ENCODE measurements at regions not wholly inside any gene's neighbourhood (a gene's known extent, or its start where the extent isn't known, plus 50 kb on each side); places are given as distances from the start of the nearest gene placed in this dataset.
"Not testable (repeated sequence)": the region's sequence is repeated elsewhere in the genome, so short reads cannot be mapped to it uniquely, and the experiment has no call there.

- intact Hi-C loops (cut with micrococcal nuclease) = no loop called here
These were observed 241.4 kb upstream of the IL12B start for GRCh38 chr5:159571501-159572244.

GRCh38 chr5:159576902-159577301 is 246.6 kb upstream of the IL12B start:
- intact Hi-C loops (cut with micrococcal nuclease) = no loop called here

DNA sequence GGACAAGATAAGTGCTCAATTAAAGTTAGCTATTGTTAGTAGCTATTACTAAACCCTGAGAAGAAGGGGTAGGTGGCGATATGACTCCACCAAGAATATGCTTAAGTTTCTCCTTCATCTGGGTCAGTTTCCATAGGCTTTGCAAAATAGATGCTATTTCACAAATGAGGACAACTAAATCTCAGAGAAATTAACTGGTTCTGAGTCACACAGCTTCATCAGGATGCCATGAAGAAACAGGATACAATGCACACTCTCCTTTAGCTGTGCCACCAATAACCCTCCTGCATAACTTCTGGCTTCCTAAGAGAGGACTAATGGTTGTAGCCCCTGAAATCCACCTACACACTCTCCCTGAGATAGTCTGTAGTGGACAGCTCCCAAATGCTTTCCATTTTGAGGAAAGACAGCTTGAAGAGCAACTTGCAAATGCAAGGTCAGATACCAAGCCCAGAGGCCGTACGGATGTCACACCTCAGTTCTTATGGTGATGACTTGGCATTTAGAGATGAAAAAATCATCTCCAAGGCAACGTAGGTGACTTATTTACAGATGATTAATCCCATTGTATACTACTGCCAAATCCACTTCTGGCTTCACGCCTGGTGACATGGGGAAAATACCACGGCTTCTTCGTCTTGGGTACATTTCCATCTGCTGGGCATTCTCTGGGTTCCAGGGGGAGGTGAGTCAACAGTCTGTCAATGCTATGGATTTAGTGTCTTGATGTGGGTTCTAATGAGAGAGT is 251.4 kb upstream of the IL12B start:
- intact Hi-C loops (cut with micrococcal nuclease) = no loop called here

GRCh38 chr5:159582756-159583541 is 252.7 kb upstream of the IL12B start:
- intact Hi-C loops (cut with micrococcal nuclease) = no loop called here

- intact Hi-C loops (cut with micrococcal nuclease) = no loop called here
These were observed 256.6 kb upstream of the IL12B start for GRCh38 chr5:159586921-159587320.

DNA sequence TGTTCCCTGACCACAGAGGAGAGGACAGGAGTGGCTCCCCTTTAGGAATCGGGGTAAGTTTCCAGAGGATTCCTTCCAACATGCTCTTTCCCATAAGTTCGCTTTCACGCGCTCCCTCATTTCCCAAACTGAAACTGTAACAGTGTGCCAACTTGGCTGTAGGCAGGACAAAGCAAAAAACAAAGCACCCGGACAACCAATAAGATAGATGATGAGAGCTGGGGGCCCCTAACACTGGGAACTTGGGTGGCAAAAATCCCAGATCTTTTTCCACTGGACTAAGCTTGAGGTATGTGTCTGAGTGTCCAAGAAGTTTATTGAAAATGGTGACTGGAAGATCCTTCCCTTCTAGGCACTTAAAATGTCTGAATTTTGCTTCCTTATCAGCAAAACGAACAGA is 258.7 kb upstream of the IL12B start:
- intact Hi-C loops (cut with micrococcal nuclease) = no loop called here

DNA sequence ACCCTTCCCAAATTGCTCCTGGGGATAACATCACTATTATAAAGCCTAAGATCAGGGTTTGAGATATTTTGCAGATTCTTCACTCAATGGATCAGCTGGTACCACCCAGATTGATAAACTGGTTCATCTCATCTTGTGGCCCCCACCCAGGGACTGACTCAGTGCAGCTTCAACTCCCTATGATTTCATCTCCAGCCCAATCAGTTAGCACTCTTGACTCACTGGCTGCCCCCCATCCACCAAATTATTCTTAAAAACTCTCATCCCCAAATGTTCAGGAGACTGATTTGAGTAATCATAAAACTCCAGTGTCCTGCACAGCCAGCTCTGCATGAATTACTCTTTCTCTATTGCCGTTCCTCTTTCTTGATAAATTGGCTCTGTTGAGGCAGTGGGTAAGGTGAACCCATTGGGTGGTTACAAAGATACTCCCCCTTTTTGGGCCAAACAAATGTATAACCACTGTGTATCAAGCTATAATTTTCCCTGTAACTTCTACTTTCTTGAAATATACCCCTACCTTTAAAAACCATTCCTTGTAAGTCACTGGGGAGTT is 263.3 kb upstream of the IL12B start:
- intact Hi-C loops (cut with micrococcal nuclease) = no loop called here

- intact Hi-C loops (cut with micrococcal nuclease) = not testable (repeated sequence)
These were observed 265.3 kb upstream of the IL12B start for GRCh38 chr5:159595561-159595960.

- intact Hi-C loops (cut with micrococcal nuclease) = no loop called here
These were observed 270.9 kb upstream of the IL12B start for GRCh38 chr5:159601216-159601615.

DNA sequence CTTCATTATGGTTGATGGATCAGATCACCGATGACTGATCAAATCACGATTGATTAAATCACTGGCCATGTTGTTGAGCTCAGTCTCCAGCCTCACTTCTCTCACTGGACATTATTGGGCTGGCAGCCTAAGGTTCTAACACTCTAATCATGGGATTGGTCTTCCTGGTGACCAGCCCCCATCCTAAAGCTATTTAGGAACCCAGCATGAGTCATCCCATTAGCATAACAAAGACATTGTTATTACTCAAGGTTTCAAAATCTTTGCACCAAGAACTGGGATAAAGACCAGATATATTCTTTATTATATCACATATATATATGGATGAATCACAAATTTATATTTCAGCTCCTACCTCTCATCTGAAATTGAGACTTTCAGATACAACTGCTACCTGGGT is 272.1 kb upstream of the IL12B start:
- intact Hi-C loops (cut with micrococcal nuclease) = no loop called here

GRCh38 chr5:159605585-159605984 is 275.3 kb upstream of the IL12B start:
- intact Hi-C loops (cut with micrococcal nuclease) = no loop called here

GRCh38 chr5:159609359-159609758 is 279.1 kb upstream of the IL12B start:
- intact Hi-C loops (cut with micrococcal nuclease) = no loop called here

- intact Hi-C loops (cut with micrococcal nuclease) = no loop called here
These were observed 280.8 kb upstream of the IL12B start for GRCh38 chr5:159610966-159611579.

- intact Hi-C loops (cut with micrococcal nuclease) = no loop called here
These were observed 286.7 kb upstream of the IL12B start for GRCh38 chr5:159616952-159617351.

DNA sequence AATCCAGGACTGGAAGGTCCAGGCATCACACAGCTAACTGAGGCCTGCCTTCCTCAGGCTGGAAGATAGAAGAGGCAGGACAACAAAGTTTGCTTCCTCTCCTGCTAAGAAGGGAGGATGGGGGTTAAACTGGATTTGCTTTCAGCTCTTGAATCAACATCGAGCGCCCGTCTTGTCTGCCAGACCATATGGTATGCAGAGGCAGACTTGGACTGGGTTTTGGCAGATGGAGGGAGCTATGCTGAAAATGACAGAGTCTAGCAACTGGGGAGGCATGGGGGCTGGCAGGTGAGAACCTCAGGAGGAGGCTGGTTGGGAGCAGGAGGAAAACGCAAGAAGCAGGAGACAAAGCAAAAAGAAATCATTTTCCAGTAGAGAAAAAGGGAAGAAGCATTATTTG is 289.5 kb upstream of the IL12B start:
- intact Hi-C loops (cut with micrococcal nuclease) = no loop called here

- intact Hi-C loops (cut with micrococcal nuclease) = no loop called here
These were observed 290.7 kb upstream of the IL12B start for GRCh38 chr5:159620853-159621540.

DNA sequence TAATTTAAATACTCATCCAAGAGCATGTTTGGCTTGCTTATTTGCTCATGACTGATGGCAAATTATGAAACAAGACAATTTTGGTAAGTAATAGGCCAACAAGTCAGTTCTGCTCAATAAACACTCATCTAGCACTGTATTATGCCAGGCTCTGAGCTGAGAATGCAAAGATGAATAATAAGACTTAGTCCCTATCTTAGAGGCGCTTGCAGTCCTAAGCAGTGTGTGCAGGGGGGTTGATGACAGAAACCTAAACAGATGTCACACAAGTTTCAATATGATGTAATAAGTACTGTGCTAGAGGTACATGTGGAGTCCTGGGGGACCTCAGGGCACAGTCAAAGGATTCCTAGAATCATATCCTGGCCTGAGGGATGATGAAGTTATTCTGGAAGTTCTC is 287.6 kb upstream of the ADRA1B start:
- intact Hi-C loops (cut with micrococcal nuclease) = no loop called here

DNA sequence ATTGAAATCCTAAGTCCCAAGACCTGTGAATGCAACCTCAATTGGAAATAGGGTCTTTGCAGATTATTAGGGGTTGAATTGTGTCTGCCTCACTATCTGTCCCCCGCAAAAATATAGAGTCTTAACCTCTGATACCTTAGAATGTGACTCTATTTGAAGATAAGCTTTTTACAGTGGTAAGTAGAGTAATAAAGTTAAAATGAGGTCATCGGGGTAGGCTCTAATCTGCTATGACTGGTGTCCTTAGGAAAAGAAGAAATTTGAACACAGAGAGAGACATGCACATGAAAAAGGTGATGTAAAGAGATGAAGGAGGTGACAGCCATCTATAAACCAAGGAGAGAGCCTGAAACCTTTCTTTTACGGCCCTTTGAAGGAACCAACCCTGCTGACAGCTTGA is 287.1 kb upstream of the ADRA1B start:
- intact Hi-C loops (cut with micrococcal nuclease) = no loop called here

DNA sequence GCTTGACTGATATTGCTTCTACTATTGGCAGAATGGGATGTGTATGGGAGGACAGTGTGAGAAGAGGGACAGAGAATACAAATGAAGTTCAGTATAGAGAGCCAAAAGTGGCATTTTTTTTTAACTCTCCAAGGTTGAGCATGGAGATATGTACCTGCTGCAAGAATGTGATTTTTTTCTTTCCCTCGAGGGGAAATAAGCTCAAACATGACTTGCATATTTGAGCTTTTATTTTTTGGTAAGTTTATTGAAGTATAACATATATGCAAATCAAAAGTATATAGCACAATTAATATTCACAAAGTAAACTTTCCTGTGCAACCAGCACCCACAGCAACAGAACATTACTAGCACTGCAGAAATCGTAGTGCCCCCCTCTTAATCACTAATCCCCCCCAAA is 285.7 kb upstream of the ADRA1B start:
- intact Hi-C loops (cut with micrococcal nuclease) = no loop called here

DNA sequence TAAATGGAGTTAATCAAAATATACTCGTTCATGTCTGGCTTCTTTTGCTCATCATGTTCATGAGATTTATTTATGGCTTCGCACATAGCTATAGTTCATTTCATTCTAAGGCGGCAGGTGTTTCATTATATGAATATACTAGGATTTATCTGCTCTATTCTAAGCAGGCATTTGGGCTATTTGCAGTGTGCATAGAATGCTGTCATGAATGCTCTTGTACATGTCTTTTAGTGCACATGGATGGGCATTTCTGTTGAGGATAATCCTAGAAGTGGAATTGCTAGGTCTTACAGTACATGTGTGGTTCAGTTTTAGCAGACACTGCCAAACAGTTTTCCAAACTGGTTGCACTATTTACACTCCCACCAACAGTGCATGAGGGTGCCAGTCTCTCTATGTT is 285.3 kb upstream of the ADRA1B start:
- intact Hi-C loops (cut with micrococcal nuclease) = no loop called here

- intact Hi-C loops (cut with micrococcal nuclease) = no loop called here
These were observed 283.4 kb upstream of the ADRA1B start for GRCh38 chr5:159632866-159633265.

Data from T-helper 1 cell treated with Interleukin-12 subunit alpha and Interleukin-12 subunit beta and Interleukin-4 antibody, amounts not matched to agents 30 ng/mL and 1 ng/mL, for 36 hours (primary cell).